Lung microvascular endothelial cell (primary cell): ENCODE measurements at regions not wholly inside any gene's neighbourhood (a gene's known extent, or its start where the extent isn't known, plus 50 kb on each side); places are given as distances from the start of the nearest gene placed in this dataset.

Source experiments
- DNase-seq, 2 donors: peaks; one replicate each; pipeline versions ENCODE4 v3.0.0 to v3.0.0-alpha.2; 2010; ENCODE audit warnings: low read depth in 2 of 2

DNA sequence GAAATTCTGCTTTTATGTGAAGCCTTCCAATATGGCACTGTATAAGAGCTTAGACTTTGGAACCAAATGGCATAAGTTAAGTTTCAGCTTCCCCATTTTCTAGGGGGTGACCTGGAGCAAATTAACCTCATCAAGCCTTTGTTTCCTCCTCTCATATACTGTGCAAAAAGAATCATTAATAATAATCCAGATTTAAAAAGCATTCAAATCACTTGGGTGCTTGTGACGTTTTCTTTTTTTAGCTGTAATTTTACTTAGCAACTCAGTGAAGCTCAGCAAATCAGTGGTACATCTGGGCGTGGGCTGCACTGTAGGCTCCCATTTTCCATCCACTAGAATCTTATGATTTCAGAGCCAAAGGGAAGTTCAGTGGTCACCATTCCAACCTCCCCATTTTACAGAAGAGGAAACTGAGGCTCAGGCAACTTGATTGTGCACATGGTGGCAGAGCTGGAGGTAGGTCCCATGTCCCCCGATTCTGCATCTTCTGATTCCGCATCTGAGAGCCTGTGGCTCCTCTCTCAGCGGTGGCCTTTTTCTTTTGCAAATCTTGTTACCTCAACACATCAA, 131.2 kb downstream of the SNAPC1 start:
- no peak for DNase-seq

DNA sequence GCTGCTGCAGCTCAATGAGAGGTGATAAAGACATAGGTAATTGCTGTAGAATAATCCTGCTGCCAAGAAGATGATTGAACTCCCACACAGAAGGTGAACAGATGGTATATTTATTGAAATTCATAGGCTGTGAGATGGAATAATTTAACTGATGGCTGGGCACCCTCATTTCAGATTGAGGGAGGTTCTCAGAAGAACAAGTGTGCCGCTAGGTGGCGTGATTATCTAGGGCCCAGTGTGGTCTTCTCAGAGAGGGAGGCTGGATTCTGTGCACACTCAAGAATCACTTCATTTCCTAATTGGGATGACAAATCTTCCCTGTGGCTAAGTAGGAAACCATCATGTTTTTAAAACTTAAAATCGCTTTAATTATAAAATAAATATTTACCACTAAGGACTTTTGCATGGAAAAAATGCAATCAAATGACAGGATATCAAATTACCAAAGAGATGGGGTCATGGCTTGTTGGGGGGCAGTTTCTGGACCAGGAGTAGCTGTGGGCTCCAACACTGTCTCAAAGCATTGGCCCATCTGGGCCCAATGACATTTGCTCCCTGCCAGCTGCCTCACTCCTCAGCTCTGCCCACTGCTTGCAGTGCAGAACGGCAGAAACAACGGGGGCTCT, 132.3 kb downstream of the SNAPC1 start:
- peak; percentile 67 to 70 for DNase-seq

DNA sequence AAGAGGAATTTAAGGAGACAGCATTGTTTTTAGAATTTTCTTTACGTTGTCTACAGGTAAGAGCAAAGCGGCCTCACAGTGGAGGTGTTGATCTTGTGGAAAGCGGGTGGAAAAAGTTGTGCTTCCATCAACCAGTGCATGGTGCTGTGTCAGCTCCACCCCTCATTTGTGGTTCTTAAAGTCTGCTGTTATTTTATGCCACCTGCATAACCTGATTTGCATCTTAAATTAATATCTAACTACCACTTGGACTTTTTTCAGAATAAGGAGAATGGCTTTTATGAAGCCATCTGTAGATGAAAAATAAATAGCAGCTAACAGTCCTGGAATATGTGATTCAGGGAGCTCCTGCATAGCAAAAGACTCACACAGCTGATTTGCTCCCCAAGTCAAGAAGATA, 135.1 kb downstream of the SNAPC1 start:
- no peak for DNase-seq

DNA sequence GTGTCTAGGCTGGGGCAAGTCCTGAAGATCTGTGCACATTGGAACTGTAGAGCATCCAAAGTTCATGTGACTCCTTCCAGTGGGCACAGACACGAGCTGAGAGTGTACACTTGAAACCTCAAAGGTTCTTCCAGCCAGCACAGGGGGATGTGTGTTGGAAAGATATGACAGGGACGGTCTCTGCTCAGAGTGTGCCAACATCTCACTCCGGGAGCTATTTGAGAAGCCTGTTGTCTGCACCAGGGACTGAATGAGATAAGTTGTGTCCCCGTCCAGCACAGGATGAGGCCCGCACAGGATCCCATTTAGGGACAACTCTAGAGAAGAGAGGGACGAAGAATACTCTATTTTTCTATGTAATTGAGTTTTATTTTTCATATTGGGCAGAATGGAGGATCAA, 136.3 kb downstream of the SNAPC1 start:
- DNase-seq = no peak

DNA sequence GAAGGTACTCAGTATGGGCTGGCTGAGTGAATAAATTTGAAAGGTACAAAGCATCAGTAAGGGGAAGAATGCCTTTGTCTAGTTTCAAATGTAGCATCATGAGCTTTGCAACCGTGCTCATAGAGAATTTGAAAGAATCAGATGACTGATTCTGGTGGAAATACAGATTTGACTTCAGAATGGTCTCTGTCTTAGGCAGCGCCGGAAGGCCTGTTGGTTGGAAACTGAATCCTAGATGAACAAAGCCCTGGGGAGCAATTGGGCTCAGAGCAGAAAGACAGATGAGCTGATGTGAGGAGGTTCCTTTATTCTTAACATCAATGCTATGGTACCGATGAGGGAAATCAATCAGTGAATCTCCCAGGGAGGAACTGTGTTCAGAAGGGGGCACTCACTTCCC, 137.3 kb downstream of the SNAPC1 start:
- DNase-seq = no peak

DNA sequence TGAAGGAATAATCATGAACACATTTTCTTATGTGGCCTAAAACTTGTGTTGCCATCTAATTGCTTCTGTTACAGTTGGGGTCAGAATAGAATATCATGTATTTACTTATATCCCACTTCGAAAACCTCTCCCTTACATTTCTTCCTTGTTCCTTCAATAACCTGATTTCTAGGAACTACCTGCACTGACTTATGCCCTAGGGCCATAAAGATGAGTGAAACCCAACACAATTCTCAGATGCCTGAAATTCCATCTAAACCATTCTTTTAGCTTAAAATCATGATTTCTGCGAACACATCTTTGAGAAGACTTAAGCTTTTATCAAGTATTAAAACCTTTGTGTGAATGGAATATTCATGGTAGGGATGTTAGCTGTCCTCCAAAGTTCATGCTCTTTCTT, 142.7 kb downstream of the SNAPC1 start:
- no peak for DNase-seq

DNA sequence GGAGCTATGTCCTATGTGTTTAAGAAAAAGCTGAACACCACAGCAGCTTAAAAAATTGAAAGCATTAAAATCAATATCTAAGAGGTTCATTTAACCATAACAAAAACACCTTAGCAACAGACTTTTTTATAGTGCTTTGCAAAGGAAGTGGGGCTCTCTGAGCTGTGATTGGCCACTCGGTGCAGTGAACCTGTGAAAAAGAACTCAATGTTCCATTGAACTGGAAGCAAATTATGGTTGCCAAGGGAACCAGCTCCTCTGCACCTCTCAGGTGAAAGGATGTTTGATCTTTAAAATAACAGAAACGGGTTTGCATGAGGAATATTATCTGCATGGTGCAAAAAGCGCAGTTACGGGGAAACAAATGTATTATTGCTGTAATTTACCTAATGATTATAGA, 149.4 kb downstream of the SNAPC1 start:
- no peak for DNase-seq

DNA sequence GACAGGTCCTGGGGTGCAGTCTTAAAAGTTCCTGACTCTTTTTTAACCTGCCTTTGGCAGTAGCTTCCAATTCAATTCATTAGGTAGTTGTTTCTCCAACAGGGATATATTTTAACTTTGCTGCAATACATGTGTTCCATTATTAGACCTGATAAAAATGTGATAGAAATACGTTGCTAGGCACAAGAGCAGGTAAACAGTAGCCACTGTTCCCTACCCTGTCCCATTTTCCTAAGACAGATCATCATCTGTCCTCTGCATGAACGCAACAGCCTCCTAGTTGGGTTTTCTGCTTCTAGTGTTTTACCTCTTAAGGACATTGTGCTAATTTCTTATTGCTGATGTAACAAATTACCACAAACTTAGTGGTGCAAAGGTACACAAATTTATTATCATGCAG, 156.8 kb downstream of the SNAPC1 start:
- no peak for DNase-seq

DNA sequence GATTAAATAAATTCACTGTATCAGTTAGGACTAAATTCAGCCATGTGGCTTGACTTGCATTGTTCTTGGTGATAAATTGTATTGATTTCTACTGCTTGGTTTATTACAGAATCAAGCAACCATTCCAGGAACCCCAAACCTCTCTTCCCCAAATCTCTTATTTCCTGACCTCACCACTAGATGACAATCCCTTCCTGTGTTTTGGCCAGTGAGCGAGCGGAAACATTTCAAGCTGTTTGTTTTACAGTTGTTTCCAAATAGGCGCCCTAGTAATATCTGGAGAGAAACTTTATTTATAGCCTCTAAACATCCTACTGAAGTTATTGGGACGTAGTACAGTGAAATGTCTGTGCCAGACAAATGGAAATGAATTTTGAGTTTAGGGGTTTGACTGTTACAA, 161.1 kb downstream of the SNAPC1 start:
- DNase-seq = peak; percentile 2 to 4

DNA sequence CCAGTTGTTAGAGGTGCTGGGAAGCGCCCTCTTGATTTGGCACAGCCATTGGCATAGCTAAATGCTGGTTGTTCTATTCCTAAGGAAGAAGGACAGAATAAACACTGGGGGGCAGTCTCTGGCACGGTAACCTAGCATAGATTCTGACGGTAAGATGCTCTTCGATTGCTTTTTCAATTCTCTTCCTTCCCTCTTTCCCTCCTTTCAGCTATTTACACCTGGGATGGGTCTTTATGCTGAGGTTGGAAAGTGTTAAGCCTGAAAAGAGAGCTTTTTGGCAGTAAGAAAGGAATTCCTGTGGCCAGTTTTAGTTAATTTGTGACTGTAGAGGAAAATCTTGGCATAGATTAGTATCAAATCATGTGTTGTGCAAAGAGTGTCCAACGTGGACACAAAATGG, 162.8 kb downstream of the SNAPC1 start:
- DNase-seq = no peak

DNA sequence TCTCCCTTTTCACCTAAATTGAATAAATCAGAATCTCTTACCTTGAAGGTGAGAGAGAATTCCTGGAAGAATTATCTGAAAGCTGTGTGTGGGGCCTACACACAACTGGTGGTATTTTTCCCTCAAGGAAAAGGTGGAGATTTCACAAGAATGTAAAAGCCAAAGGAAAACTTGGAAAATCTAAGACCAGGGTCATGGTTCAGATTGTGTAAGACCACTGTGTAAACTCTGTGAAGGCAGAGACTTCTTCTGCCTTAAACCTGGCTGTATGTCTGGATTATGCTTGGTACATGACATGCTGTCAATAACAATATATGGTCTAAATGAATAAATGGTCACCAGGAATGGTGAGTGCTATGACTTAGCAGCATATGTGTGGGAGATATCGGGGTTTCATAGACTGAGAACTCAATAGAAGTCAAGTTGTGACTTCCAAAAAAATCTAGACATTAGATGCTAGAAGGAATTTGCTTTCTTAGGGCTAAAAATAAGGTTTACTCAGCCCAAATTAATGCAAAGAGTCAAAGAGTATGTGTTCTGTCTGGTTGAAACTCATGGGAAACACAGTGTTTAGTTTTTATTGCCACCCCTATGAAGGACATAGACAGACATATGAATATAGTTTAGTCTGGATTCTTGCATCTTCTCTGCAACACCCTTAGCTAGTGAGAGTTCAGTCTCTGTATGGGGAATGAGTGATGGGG, 163.7 kb downstream of the SNAPC1 start:
- DNase-seq = no peak

DNA sequence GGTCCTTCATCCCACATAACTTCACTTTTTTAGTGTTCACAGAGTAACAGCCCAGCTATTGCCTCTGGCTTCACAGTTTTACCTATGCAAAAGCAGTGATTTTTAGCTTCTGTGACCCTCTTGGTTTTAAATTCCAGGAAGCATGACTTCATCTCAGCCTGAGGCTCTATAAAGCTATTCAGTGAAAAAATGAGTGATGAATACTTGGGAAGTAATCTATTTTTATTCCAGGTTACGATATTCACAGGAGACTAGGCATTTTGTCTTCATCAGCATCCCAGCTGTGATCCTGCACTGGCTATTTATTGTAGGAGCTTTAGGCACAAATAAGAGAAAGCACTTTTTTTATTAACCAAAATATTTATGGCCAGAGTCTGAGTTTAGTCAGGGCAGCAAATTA, 164.8 kb downstream of the SNAPC1 start:
- DNase-seq = no peak

DNA sequence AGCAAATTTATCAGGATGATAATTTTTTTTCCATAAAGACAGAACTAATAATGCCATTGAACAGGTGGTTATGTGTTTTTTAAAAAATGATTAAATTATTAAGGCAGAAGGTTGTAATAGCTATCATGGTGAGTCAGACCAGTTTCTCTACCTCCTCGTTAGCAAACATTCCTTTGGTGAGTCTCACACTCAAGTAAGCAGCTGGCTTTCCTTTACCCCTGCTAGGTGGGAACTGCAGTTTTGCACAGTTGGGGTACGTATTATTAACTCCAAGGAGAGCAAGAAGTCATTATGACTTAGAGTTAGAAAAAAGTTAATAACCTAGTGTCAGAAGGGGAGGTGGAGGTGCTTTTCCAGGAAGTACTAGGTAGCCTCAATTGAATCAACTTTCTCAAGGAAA, 165.3 kb downstream of the SNAPC1 start:
- no peak for DNase-seq

DNA sequence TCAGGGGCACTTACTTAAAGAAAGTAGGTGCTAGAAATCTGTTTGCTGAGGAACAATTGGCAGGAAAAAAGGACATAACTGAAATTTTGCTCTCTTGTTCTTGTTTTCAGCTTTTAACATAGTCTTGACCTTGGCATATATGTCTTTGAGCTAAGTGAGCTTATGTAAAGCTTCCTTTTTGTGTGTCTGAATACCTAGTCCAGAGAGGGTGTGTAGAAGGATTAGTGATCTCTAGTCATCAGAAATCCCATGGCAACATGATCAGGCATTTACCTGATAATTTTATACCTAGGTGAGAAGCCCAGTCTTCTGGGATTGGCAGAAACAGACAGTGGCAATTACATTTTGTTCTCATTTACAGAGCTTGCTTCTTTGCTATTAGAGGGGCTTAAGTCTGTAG, 166.1 kb downstream of the SNAPC1 start:
- DNase-seq = no peak

DNA sequence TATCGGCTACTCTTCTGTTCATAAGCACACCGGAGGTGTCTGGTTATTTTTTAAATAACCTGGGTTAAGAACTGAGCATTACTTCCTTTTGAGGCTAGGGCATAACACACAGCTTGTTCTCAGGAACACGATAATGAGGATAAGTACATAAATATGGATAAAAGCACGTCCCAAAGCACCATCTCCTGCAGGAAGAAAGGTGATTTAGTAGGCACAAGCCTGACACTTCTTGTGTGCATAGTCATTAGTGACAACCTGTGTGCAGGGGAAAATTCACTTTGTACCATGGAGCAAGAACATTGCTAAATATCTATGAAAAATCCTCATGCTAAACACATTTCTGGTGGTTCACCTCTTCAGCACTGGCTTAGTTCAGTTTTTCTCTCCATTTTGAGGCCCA, 166.5 kb downstream of the SNAPC1 start:
- no peak for DNase-seq

DNA sequence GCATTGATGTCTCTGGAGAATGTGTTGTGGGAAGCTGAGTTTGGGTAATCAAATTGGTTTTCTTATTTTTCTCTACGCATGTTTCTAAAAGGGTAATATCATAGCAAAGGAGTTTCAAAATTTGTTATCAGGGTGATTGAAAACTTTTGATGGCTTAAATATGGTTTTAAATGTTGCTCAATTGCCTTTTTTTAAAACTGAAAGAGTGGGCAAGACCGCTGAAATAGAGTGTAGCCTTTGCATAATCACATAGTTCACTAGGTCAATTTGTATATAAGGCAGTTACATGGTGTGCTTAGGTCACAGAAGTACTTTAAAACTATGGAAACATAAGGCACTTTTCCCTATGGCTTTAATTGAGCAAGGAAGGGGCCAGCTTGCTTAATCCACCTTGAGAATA, 167.4 kb downstream of the SNAPC1 start:
- DNase-seq = no peak

DNA sequence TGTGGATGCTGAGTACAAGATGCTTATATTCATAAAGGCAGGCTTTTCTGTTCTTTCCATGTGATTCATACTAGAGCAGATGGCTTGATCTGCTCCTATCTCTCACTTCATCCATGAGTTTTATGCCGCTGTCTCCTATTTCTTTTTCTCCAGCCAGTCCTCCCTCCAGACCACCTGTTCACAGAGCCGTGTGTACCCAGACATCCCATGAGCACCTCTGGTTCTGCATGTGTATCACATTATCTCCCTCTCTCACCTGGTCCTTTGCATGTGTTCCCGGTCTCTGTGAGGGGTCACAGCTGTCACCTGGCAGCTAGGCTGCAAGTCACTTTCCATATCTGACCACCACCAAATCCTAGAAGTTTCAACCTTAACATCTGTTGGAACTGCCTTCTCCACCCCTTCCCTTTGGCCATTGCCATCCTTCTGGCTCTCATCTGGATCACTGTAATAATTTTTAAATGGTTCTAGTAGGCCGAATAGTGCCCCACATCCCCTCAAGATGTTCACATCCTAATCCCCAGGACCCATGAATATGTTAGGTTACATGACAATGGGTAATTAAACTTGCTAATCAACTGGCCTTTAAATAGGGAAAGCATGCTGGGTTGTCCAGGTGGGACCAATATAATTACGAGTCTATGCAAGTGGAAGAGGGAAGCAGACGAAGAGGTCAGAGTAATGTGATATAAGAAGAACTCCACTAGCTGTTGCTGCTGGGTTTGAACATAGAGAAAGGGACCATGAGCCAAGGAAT, 168.1 kb downstream of the SNAPC1 start:
- DNase-seq = no peak

DNA sequence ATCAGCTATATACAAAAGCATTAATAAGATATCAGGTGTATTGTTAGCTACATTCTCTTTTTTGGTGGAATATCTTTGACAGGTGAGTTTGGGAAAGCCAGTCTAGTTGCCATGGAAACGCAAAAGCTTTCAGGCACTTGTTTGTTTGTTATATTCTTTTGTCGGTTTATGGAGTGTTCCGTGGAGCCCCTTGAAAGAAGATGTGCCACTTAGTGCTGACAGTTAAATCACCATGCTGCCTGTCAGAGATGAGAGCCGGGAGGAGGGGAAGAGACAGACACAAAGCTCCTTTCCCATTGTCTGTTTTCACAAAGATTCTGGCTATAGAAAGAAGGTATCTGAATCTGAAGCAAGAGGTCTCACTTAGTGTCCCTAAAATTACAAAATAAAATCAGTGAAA, 170.8 kb downstream of the SNAPC1 start:
- no peak for DNase-seq

DNA sequence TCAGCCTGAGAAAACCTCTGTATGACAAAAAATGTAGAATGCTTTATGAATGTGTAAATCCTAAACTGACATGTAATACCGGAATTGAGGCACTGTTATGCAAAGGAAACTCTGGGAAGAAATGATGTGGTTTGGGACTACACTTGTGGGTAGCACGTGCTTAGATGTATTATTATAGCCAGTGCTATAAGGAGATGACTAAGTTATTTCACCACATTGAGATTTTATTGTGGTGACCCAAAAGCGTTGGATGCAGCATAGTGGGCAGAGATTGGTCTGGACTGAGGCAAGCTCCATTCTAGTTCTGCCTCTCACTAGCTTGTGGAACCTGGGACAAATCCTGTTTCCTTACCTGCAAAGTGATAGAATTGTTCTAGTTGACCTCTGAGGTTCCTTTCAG, 172.2 kb downstream of the SNAPC1 start:
- DNase-seq = peak in 1 of 2 donors; percentile 1

DNA sequence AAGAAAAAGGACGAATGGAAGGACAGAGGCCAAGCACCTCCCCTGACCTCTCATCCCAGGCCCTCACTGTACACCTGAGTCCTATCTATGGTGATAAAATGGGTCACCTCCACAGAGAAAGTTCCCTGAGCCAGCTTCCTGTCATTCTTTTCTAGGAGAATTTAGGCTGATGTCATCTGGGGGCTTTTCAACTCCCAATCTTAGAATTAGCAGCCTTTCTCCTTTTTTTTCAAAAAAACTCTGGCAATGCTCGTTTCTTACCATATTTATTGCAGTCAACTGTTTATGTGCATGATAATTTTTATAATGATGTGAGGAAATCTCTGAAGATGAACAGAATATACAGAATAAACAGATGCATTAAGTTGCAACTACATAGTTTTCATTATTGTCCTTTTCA, 177.6 kb downstream of the SNAPC1 start:
- DNase-seq = no peak

DNA sequence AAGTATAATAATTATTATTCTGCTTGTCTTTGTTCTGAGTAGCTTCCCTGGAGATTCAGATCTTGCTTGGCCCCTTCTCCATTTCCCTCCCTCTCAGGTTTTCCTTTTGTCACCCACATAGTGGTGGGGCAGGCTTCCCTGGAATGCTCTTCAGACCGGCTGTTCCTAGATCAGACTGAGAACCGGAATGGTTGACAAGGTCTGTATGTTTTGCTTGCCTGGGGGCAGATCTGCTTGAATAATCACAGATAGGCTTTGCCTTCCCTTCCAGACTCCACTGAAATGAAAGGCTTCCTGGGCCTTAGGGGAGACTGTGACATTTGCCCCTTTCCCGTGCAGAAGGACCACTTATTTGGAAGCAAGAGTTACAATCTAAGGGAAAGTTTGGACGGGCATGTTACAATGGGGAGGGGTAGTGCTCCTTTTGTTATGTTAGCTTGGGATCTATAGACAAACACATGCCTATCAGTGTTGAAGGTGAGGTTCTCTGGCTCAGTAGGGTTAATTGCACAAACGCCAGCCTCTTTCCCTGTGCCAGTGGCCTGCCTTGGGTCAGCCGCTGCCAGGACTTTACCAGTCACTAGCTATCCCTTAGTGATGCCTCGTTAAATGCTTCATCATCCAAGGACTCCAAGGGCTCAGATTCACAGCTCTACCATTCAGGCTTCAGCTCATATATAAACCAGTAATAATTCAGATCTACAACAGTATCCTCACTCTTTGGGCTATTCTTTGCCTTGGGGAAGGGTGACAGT, 178.6 kb downstream of the SNAPC1 start:
- no peak for DNase-seq
